ENCODE measurements at regions not wholly inside any gene's neighbourhood (a gene's known extent, or its start where the extent isn't known, plus 50 kb on each side); places are given as distances from the start of the nearest gene placed in this dataset.

DNA sequence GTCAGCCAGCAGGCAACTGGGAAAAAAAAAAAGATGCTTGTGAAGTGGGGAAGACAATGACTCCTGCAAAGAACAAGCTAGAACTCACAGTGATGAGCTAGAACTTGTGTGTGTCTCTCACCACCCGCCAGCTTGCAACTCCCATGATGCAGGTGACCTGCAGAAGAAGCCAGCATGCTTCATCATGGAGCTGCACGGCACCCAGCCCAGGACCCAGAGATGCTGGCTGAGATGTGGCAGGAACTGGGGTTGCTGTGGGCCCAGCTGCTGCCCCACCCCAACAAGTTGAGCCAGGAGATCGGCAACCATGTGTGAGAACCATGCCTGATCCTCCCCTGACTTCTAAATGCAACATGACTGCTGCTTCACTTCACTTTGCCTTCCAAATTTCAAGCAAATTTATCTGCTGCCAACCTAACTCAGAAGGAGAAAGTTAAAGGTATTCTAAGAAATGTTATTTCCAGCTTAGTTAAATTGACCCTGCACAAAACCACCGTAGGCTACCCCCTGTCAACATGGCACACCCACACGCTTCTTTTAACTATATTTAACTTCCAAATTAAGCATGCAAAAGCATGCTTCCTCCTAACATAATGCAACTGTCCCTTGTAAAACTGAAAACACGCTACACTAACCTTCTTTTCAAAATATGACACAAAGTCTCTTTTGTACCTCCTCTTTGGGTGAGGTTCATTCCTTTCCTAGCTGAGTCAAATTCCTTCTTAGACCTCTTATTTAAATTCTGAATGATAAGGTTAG, 166.0 kb upstream of the IGSF21 start:
- peaks cover 22% of the 10 kb centered on the region for H3K27me3 ChIP-seq (replicated peaks; ENCODE audit: insufficient read depth, low read depth, low read length, poor library complexity)
- intact Hi-C loops (cut with micrococcal nuclease; ENCODE audit: unreplicated experiment) = no loop called here
- POLR2A ChIA-PET (ENCODE audit: low non-redundant PET) = no interaction called here
- no peaks in the 10 kb centered on the region for H3K36me3 ChIP-seq (ENCODE audit: insufficient read depth, low read length, poor library complexity, severe bottlenecking)
- CTCF ChIA-PET = no interaction called here
- H3K4me3 ChIP-seq (ENCODE audit: low read depth, low read length, poor library complexity, severe bottlenecking) = no peak overlapping the region
- no peaks in the 10 kb centered on the region for H3K9me3 ChIP-seq (ENCODE audit: low read depth, low read length, poor library complexity, severe bottlenecking)
- BruUV-seq (replicated peaks) = no TSS peak
- DNase-seq (ENCODE audit: low spot score) = no peak
- TF ChIP-seq, protein P1, sequence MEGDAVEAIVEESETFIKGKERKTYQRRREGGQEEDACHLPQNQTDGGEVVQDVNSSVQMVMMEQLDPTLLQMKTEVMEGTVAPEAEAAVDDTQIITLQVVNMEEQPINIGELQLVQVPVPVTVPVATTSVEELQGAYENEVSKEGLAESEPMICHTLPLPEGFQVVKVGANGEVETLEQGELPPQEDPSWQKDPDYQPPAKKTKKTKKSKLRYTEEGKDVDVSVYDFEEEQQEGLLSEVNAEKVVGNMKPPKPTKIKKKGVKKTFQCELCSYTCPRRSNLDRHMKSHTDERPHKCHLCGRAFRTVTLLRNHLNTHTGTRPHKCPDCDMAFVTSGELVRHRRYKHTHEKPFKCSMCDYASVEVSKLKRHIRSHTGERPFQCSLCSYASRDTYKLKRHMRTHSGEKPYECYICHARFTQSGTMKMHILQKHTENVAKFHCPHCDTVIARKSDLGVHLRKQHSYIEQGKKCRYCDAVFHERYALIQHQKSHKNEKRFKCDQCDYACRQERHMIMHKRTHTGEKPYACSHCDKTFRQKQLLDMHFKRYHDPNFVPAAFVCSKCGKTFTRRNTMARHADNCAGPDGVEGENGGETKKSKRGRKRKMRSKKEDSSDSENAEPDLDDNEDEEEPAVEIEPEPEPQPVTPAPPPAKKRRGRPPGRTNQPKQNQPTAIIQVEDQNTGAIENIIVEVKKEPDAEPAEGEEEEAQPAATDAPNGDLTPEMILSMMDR (conservative IDR thresholded peaks at IDR 0.05; ENCODE audit: low read depth, low read length) = no peak
- TF ChIP-seq EZH2 (IDR thresholded peaks at IDR 0.05; ENCODE audit: borderline replicate concordance, low read depth, low read length, poor library complexity, severe bottlenecking) = no peak
- no peaks in the 10 kb centered on the region for H3K4me1 ChIP-seq (ENCODE audit: insufficient read depth, low read length, poor library complexity, severe bottlenecking)
- H3K27ac ChIP-seq (ENCODE audit: low read depth, low read length, poor library complexity, severe bottlenecking) = no peak overlapping the region

DNA sequence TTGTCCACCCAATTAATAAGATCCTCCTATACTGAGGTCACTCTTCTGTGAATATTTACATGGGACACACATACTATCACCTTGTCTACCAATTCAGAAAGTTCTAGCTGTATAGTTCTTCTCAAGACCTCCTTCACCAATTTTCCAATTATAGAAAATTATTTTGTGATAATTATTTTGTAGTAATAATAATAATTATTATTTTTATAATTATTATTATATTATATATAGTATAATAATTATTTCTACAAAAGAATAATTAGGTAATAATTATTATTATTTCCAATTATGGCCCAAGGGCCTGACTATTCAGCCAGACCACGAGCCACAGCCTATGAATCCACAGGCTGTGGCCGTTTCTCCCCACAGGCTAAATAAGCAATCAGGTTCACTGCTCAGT, 164.1 kb upstream of the IGSF21 start:
- DNase-seq (ENCODE audit: low spot score) = no peak
- TF ChIP-seq, protein P1 (conservative IDR thresholded peaks at IDR 0.05; ENCODE audit: low read depth, low read length) = no peak
- TF ChIP-seq EZH2 (IDR thresholded peaks at IDR 0.05; ENCODE audit: borderline replicate concordance, low read depth, low read length, poor library complexity, severe bottlenecking) = no peak
- intact Hi-C loops (cut with micrococcal nuclease; ENCODE audit: unreplicated experiment) = no loop called here
- no peaks in the 10 kb centered on the region for H3K9me3 ChIP-seq (ENCODE audit: low read depth, low read length, poor library complexity, severe bottlenecking)
- H3K4me3 ChIP-seq (ENCODE audit: low read depth, low read length, poor library complexity, severe bottlenecking) = no peak overlapping the region
- CTCF ChIA-PET = no interaction called here
- POLR2A ChIA-PET (ENCODE audit: low non-redundant PET) = no interaction called here
- no peaks in the 10 kb centered on the region for H3K36me3 ChIP-seq (ENCODE audit: insufficient read depth, low read length, poor library complexity, severe bottlenecking)
- no TSS peak for BruUV-seq (replicated peaks)
- no peaks in the 10 kb centered on the region for H3K4me1 ChIP-seq (ENCODE audit: insufficient read depth, low read length, poor library complexity, severe bottlenecking)
- no peak overlapping the region for H3K27ac ChIP-seq (ENCODE audit: low read depth, low read length, poor library complexity, severe bottlenecking)
- H3K27me3 ChIP-seq (replicated peaks; ENCODE audit: insufficient read depth, low read depth, low read length, poor library complexity) = peaks cover 19% of the 10 kb centered on the region

DNA sequence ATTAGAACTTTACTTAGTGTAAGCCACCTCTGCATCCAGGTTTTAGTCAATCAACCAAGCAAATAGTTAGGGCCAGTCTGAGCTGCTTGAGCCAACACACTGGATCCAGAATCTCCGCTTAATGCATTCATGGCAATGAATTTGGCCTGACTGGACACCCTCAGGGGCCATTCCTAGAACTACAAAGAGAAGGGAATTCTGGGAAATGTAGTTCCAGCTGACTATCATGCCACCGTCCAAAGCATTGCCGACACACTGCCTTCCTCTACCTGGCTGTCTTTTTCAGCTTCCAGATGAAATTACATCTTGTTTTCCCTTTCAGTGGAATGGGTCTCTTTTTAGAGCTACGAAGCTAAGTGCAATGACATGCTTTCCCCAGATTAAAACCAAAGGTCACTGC, 163.0 kb upstream of the IGSF21 start:
- no peaks in the 10 kb centered on the region for H3K9me3 ChIP-seq (ENCODE audit: low read depth, low read length, poor library complexity, severe bottlenecking)
- intact Hi-C loops (cut with micrococcal nuclease; ENCODE audit: unreplicated experiment) = no loop called here
- no peak for TF ChIP-seq EZH2 (IDR thresholded peaks at IDR 0.05; ENCODE audit: borderline replicate concordance, low read depth, low read length, poor library complexity, severe bottlenecking)
- TF ChIP-seq, protein P1 (conservative IDR thresholded peaks at IDR 0.05; ENCODE audit: low read depth, low read length) = no peak
- POLR2A ChIA-PET (ENCODE audit: low non-redundant PET) = no interaction called here
- H3K27me3 ChIP-seq (replicated peaks; ENCODE audit: insufficient read depth, low read depth, low read length, poor library complexity) = peaks cover 16% of the 10 kb centered on the region
- no peaks in the 10 kb centered on the region for H3K4me1 ChIP-seq (ENCODE audit: insufficient read depth, low read length, poor library complexity, severe bottlenecking)
- CTCF ChIA-PET = no interaction called here
- no peak overlapping the region for H3K4me3 ChIP-seq (ENCODE audit: low read depth, low read length, poor library complexity, severe bottlenecking)
- no peaks in the 10 kb centered on the region for H3K36me3 ChIP-seq (ENCODE audit: insufficient read depth, low read length, poor library complexity, severe bottlenecking)
- H3K27ac ChIP-seq (ENCODE audit: low read depth, low read length, poor library complexity, severe bottlenecking) = no peak overlapping the region
- DNase-seq (ENCODE audit: low spot score) = no peak
- BruUV-seq (replicated peaks) = no TSS peak
